Uterus (tissue), 2 donors: ENCODE measurements at regions not wholly inside any gene's neighbourhood (a gene's known extent, or its start where the extent isn't known, plus 50 kb on each side); places are given as distances from the start of the nearest gene placed in this dataset.

Experiments
- POLR2A ChIP-seq, 2 donors: fragments of 450-650 bp; IDR thresholded peaks; one replicate each; pipeline ENCODE4 v1.6.1; 2016; ENCODE audit warnings: antibody characterized with exemption in 2 of 2, mild to moderate bottlenecking in 1 of 2, moderate library complexity in 1 of 2
- TF ChIP-seq, protein P1 (sequence below), 4 experiments: fragments of 200-600 bp in 2 of 4; fragments of 450-650 bp in 2 of 4; sonication (generic) in 2 of 4; IDR thresholded peaks; one replicate each; pipeline ENCODE4 v1.5.1; 2016 to 2019; ENCODE audit warnings: antibody characterized with exemption in 4 of 4, mild to moderate bottlenecking in 2 of 4, moderate library complexity in 1 of 4

DNA sequence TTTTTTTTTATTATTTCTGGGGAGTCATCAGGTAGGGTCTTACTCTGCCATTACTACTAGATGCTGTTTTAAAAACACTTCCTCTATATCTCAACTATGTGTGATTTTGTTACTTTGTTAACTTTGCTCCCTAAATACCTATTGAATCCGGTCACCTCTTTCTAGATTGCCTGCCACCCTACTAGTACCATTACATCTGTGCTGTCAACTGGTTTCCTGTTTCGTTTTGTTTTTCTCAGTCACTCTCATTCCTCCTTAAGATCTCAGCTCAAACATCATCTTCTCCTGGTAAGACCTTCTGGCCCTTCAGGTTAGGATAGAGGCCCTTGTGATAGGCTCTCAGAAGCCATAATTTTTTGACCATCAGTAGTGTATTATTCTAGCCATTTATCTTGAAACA lies 324.2 kb upstream of the ATP10B start:
- TF ChIP-seq POLR2A (IDR thresholded peaks at IDR 0.05) = no peak
- TF ChIP-seq, protein P1, sequence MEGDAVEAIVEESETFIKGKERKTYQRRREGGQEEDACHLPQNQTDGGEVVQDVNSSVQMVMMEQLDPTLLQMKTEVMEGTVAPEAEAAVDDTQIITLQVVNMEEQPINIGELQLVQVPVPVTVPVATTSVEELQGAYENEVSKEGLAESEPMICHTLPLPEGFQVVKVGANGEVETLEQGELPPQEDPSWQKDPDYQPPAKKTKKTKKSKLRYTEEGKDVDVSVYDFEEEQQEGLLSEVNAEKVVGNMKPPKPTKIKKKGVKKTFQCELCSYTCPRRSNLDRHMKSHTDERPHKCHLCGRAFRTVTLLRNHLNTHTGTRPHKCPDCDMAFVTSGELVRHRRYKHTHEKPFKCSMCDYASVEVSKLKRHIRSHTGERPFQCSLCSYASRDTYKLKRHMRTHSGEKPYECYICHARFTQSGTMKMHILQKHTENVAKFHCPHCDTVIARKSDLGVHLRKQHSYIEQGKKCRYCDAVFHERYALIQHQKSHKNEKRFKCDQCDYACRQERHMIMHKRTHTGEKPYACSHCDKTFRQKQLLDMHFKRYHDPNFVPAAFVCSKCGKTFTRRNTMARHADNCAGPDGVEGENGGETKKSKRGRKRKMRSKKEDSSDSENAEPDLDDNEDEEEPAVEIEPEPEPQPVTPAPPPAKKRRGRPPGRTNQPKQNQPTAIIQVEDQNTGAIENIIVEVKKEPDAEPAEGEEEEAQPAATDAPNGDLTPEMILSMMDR (IDR thresholded peaks at IDR 0.05) = no peak
